GM23248 (cell line): ENCODE measurements at regions not wholly inside any gene's neighbourhood (a gene's known extent, or its start where the extent isn't known, plus 50 kb on each side); places are given as distances from the start of the nearest gene placed in this dataset.

Experiments
- DNase-seq: peaks from one replicate; pipeline ENCODE4 v3.0.0-alpha.2; 2015
- H2AFZ ChIP-seq: fragments of 200-600 bp; sonication (generic); 2 replicates; pipeline ENCODE4 v1.6.1; 2016; ENCODE audit warnings: antibody characterized with exemption
- H3F3A ChIP-seq: fragments of 200-600 bp; sonication (generic); 2 replicates; pipeline ENCODE4 v1.6.1; 2016; ENCODE audit warnings: mild to moderate bottlenecking, antibody characterized with exemption, mixed run types; ENCODE audit not compliant: insufficient read depth
- H3K27ac ChIP-seq: fragments of 200-600 bp; sonication (generic); 2 replicates; pipeline ENCODE4 v1.5.1; 2016; ENCODE audit warnings: mild to moderate bottlenecking
- H3K27me3 ChIP-seq: fragments of 200-600 bp; sonication (generic); replicated peaks from 2 replicates; pipeline ENCODE4 v1.6.1; 2016; ENCODE audit warnings: mild to moderate bottlenecking; ENCODE audit not compliant: insufficient read depth
- H3K36me3 ChIP-seq: fragments of 200-600 bp; sonication (generic); 2 replicates; pipeline ENCODE4 v1.6.1; 2016; ENCODE audit warnings: low read depth, mild to moderate bottlenecking
- H3K4me1 ChIP-seq: fragments of 200-600 bp; sonication (generic); 2 replicates; pipeline ENCODE4 v1.6.1; 2016; ENCODE audit warnings: mild to moderate bottlenecking; ENCODE audit not compliant: insufficient read depth
- H3K4me2 ChIP-seq: fragments of 200-600 bp; sonication (generic); one replicate; pipeline ENCODE4 v1.6.1; 2016; ENCODE audit warnings: mild to moderate bottlenecking; ENCODE audit not compliant: unreplicated experiment
- H3K4me3 ChIP-seq: fragments of 200-600 bp; sonication (generic); 2 replicates; pipeline ENCODE4 v1.5.1; 2016; ENCODE audit warnings: mild to moderate bottlenecking
- H3K79me2 ChIP-seq: fragments of 200-600 bp; sonication (generic); 2 replicates; pipeline ENCODE4 v1.6.1; 2016; ENCODE audit warnings: mild to moderate bottlenecking; ENCODE audit not compliant: insufficient read depth
- H3K9ac ChIP-seq: fragments of 200-600 bp; sonication (generic); 2 replicates; pipeline ENCODE4 v1.6.1; 2016; ENCODE audit warnings: mild to moderate bottlenecking
- H3K9me2 ChIP-seq: fragments of 200-600 bp; sonication (generic); 2 replicates; pipeline ENCODE4 v1.6.1; 2016; ENCODE audit warnings: mixed run types, mild to moderate bottlenecking, moderate library complexity; ENCODE audit not compliant: insufficient read depth
- H3K9me3 ChIP-seq: fragments of 200-600 bp; sonication (generic); one replicate; pipeline ENCODE4 v1.6.1; 2017; ENCODE audit warnings: low read depth
- H4K20me1 ChIP-seq: fragments of 200-600 bp; sonication (generic); 2 replicates; pipeline ENCODE4 v1.6.0; 2016; ENCODE audit not compliant: insufficient read depth
- EZH2 ChIP-seq: fragments of 200-600 bp; sonication (generic); IDR thresholded peaks from 2 replicates; pipeline ENCODE4 v1.6.1; 2018; ENCODE audit warnings: antibody characterized with exemption, mild to moderate bottlenecking; ENCODE audit not compliant: insufficient read depth, poor library complexity, severe bottlenecking
- EZH2phosphoT487 ChIP-seq: fragments of 200-600 bp; sonication (generic); IDR thresholded peaks from 2 replicates; pipeline ENCODE4 v1.6.1; 2018; ENCODE audit warnings: antibody characterized with exemption, moderate library complexity, mild to moderate bottlenecking, low read depth; ENCODE audit not compliant: insufficient read depth
- WGBS, 2 experiments: methylation state at CpG; one replicate each; pipeline ENCODE4 v1.1.6; 2015 to 2017; ENCODE audit warnings: low lambda C conversion rate in 2 of 2, low coverage in 1 of 2; ENCODE audit errors: missing lambda C conversion rate in 2 of 2; 5-methylcytosine and 5-hydroxymethylcytosine counted together
- in situ Hi-C: fragments of 300-500 bp; cut with MboI; formaldehyde crosslinking; loops from 2 replicates; pipeline ENCODE4 v1.15.0; 2020

DNA sequence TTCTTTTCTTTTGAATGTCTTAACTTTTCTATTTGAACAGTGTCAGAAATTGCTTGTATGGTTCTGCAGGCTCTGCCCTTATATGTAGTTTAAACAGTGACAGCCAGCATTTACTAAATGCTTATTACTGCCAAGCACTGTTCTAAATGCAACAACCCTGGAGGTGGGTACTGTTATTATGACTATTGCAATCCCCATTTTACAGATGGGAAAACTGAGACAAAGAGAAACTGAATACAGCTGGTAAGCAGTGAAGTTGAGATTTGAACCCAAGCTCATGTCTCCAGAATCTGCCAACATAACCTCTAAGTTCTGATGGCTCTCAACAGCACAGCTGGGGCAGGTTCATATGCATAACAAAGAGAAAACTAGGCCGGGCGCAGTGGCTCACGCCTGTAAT, 105.7 kb upstream of the GATA6 start:
- Histone ChIP-seq H4K20me1 (no peaks in the 10 kb centered on the region), H3F3A (no peaks in the 10 kb centered on the region), H3K9me2 (no peaks in the 10 kb centered on the region), H3K9me3 (no peaks in the 10 kb centered on the region), H3K4me1 (no peaks in the 10 kb centered on the region), H3K36me3 (no peaks in the 10 kb centered on the region), H3K27ac (no peak overlapping the region), H3K9ac (no peak overlapping the region), H3K4me3 (no peak overlapping the region), H3K4me2 (no peak overlapping the region), H3K79me2 (no peaks in the 10 kb centered on the region), H3K27me3 (peaks cover 23% of the 10 kb centered on the region; the same call in 1 of the 2 replicates), H2AFZ (no peak overlapping the region)
- no peak for TF ChIP-seq EZH2phosphoT487
- TF ChIP-seq EZH2, result no peak
- in situ Hi-C loops, result no loop called here
- 43 to 44% methylated on average over 3 of the region's 3 CpGs for WGBS, 2 experiments
- no peak for DNase-seq

DNA sequence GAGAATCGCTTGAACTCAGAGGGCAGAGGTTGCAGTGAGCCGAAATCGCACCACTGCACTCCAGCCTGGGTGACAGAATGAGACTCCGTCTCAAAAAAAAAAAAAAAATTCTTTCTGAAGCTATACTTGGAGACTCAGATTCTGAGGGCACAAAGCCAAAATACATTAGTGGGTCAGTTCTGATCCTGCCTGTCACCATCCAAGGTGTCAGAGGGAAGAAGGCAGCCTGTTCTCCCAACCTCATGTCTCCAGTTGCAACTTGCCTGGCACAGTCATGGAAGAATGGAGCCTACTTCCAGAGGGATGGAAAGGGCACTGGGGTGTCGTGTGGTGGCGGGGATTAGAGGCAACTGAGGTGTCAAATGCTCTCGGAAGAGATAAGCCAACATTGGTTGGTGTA, 104.8 kb upstream of the GATA6 start:
- 59 to 61% methylated on average over 4 to 7 of the region's 7 CpGs for whole genome bisulfite sequencing, 2 experiments

DNA sequence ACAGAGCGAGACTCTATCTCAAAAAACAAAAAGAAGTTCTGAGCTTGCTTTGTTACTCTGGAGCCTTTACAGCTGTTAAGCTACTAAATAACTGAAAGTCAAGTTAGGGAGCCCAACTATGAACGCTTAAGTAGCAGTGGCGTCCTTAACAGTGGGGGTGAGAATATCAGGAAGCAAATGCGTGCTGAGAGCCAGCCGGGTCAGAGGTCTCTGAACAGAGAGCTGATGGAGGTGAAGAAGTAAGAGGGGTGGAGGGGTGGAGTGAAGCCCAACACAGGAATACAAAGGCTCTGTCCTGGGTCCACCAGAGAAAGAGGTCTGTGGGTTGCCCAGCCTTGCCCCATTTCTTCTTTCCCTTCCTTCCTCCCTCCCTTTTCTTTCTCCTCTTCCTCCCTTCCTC, 104.1 kb upstream of the GATA6 start:
- Histone ChIP-seq H3F3A (no peaks in the 10 kb centered on the region), H3K9ac (no peak overlapping the region), H2AFZ (no peak overlapping the region), H3K36me3 (no peaks in the 10 kb centered on the region), H3K4me1 (no peaks in the 10 kb centered on the region), H3K79me2 (no peaks in the 10 kb centered on the region), H3K4me3 (no peak overlapping the region), H3K27ac (no peak overlapping the region), H3K4me2 (no peak overlapping the region), H3K9me3 (no peaks in the 10 kb centered on the region), H3K9me2 (no peaks in the 10 kb centered on the region), H4K20me1 (no peaks in the 10 kb centered on the region), H3K27me3 (peaks cover 36% of the 10 kb centered on the region)
- in situ Hi-C loops, result no loop called here
- WGBS, 2 experiments, result 19 to 32% methylated on average over 5 of the region's 5 CpGs
- no peak for DNase-seq
- TF ChIP-seq EZH2phosphoT487 (no peak), EZH2 (no peak)

More for the DNA sequence above, 104.8 kb upstream of the GATA6 start:
- Histone ChIP-seq H3F3A (no peaks in the 10 kb centered on the region), H3K4me2 (no peak overlapping the region), H3K27ac (no peak overlapping the region), H3K79me2 (no peaks in the 10 kb centered on the region), H4K20me1 (no peaks in the 10 kb centered on the region), H3K4me3 (no peak overlapping the region), H3K36me3 (no peaks in the 10 kb centered on the region), H3K9ac (no peak overlapping the region), H3K9me2 (no peaks in the 10 kb centered on the region), H3K4me1 (no peaks in the 10 kb centered on the region), H3K27me3 (peaks cover 29% of the 10 kb centered on the region), H2AFZ (no peak overlapping the region), H3K9me3 (no peaks in the 10 kb centered on the region)
- no peak for TF ChIP-seq EZH2
- TF ChIP-seq EZH2phosphoT487, result no peak
- DNase-seq, result no peak
- in situ Hi-C loops, result no loop called here

DNA sequence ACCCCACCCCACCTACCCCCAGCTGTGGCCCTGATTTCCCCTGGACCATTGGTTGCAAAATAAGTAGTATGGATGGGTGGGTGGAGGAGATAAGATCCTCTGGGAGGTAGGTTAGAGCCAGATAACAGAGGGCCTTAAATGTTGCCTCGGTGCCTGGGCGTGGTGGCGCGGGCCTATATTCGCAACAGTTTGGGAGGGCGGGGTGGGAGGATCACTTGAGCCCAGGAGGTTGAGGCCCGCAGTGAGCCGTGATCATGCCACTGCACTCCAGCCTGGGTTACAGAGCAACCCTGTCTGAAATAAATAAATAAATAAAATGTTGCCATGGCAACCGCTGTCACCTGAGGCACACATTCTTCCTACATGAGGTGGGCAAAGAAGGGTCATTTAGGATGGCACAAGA, 103.3 kb upstream of the GATA6 start:
- H3K4me3 ChIP-seq, result no peak overlapping the region
- H3K9ac ChIP-seq, result no peak overlapping the region
- in situ Hi-C loops, result no loop called here
- TF ChIP-seq EZH2 (no peak), EZH2phosphoT487 (no peak)
- H3K4me2 ChIP-seq, result no peak overlapping the region
- H3K27me3 ChIP-seq, result peaks cover 42% of the 10 kb centered on the region
- no peaks in the 10 kb centered on the region for H3K36me3 ChIP-seq
- no peaks in the 10 kb centered on the region for H3K9me3 ChIP-seq
- H2AFZ ChIP-seq, result no peak overlapping the region
- no peaks in the 10 kb centered on the region for H4K20me1 ChIP-seq
- H3K79me2 ChIP-seq, result no peaks in the 10 kb centered on the region
- no peaks in the 10 kb centered on the region for H3K9me2 ChIP-seq
- WGBS, 2 experiments, result 83 to 87% methylated on average over 7 to 9 of the region's 9 CpGs
- no peak overlapping the region for H3K27ac ChIP-seq
- H3K4me1 ChIP-seq, result no peaks in the 10 kb centered on the region
- DNase-seq, result no peak
- no peaks in the 10 kb centered on the region for H3F3A ChIP-seq

DNA sequence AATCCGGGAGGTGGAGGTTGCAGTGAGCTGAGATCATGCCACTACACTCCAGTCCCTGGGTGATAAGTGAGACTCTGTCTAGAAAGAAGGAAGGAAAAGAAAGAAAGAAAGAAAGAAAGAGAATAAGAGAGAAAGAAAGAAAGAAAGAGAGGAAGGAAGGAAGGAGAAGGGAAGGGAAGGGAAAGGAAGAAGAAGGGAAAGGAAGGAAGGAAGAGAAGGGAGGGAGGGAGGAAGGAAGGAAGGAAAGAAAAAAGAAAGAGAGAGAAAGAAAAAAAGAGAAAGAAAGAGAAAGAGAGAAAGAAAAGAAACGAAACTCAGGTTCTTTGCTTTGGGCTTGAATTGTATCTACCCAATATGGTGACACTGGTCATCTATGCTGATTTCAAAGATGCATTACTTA, 102.3 kb upstream of the GATA6 start:
- WGBS, 2 experiments, result 36 to 62% methylated on average over 2 of the region's 2 CpGs
- Histone ChIP-seq H3K9me2 (no peaks in the 10 kb centered on the region), H3K27me3 (peaks cover 42% of the 10 kb centered on the region), H3K79me2 (no peaks in the 10 kb centered on the region), H3K9ac (no peak overlapping the region), H4K20me1 (no peaks in the 10 kb centered on the region), H2AFZ (no peak overlapping the region), H3K36me3 (no peaks in the 10 kb centered on the region), H3K4me3 (no peak overlapping the region), H3F3A (no peaks in the 10 kb centered on the region), H3K4me2 (no peak overlapping the region), H3K4me1 (no peaks in the 10 kb centered on the region), H3K27ac (no peak overlapping the region), H3K9me3 (no peaks in the 10 kb centered on the region)
- in situ Hi-C loops, result no loop called here
- no peak for TF ChIP-seq EZH2phosphoT487
- no peak for TF ChIP-seq EZH2
- DNase-seq, result no peak
